PFSK-1 (cell line): ENCODE measurements at regions not wholly inside any gene's neighbourhood (a gene's known extent, or its start where the extent isn't known, plus 50 kb on each side); places are given as distances from the start of the nearest gene placed in this dataset.

Experiments
- POLR2AphosphoS5 ChIP-seq: IDR thresholded peaks from 2 replicates; pipeline ENCODE4 v1.6.1; 2012; ENCODE audit warnings: low read depth, mild to moderate bottlenecking, control low read depth, low read length, moderate library complexity
- REST ChIP-seq, 2 experiments: IDR thresholded peaks; 2 replicates each; pipeline versions ENCODE4 v1.6.1 to v1.8.0; 2011 to 2012; ENCODE audit warnings: low read depth in 2 of 2, low read length in 2 of 2, control low read depth in 1 of 2, inconsistent platforms in 1 of 2, mild to moderate bottlenecking in 1 of 2, moderate library complexity in 1 of 2; ENCODE audit not compliant: insufficient read depth in 1 of 2
- SIN3A ChIP-seq: IDR thresholded peaks from 2 replicates; pipeline ENCODE4 v1.6.1; 2012; ENCODE audit warnings: mild to moderate bottlenecking, low read length, moderate library complexity, borderline replicate concordance; ENCODE audit not compliant: insufficient read depth
- TAF1 ChIP-seq: IDR thresholded peaks from 2 replicates; pipeline ENCODE4 v1.6.1; 2012; ENCODE audit warnings: low read length, control low read depth, borderline replicate concordance; ENCODE audit not compliant: insufficient read depth

DNA sequence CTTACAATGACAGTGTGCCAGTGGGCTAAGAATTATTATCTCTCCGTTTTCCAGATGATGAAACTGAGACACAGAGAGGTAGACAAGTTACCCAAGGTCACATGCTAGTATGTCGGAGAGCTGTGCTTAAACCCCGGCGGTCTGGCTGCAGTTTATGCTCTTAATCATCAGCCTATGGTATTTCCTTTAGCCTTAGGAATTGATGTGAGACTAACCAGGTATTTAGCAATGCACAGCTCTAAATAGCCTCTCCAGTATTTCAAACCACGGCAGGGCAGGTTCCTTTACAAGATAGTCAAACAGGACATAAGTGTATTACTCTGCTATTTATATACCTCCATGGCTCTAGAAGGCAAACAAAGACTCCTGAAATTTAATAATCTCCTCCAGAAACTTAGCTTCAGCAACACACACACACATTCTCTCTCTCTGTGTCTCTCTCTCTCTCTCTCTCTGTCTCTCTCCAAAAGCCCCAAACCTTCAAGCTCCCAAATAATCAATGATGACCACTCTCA, 142.0 kb upstream of the ZNF217 start:
- TF ChIP-seq SIN3A (no peak), POLR2AphosphoS5 (no peak), REST (IDR thresholded peaks at IDR 0.05; ENCODE audit: insufficient read depth in 1 of 2, low read depth in 2 of 2, low read length in 2 of 2) (no peak), TAF1 (no peak)
